ENCODE measurements at regions not wholly inside any gene's neighbourhood (a gene's known extent, or its start where the extent isn't known, plus 50 kb on each side); places are given as distances from the start of the nearest gene placed in this dataset.

- H3K4me3 ChIP-seq (ENCODE audit: low read depth, low read length), result no peak overlapping the region
- TF ChIP-seq CTCF (IDR thresholded peaks at IDR 0.05; ENCODE audit: low read depth, low read length), result no peak
Measured at GRCh38 chr16:51057969-51058337, 93.1 kb downstream of the SALL1 start.

GRCh38 chr16:51057102-51057793 lies 93.8 kb downstream of the SALL1 start:
- no peak overlapping the region for H3K4me3 ChIP-seq (ENCODE audit: low read depth, low read length)
- TF ChIP-seq CTCF (IDR thresholded peaks at IDR 0.05; ENCODE audit: low read depth, low read length), result no peak

DNA sequence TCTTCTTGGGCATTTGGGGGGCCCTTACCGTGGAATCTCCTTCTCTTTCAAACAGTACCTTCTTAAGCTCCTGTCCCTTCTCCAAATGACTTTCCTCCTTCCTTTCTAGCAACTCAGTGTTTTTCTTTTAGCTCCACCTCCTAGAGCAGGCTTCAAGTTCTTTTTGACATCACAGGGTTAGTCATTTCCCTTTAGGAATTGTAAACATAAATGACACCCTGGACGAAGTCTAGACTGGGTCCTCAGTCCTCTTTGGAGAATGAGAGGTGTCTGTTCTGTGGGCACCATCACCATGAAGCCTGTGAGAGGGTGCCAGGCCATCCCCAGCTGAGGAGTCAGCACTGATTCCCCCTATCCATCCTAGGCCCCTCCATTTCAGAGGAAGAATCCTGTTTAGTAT lies 94.7 kb downstream of the SALL1 start:
- TF ChIP-seq CTCF (IDR thresholded peaks at IDR 0.05; ENCODE audit: low read depth, low read length), result no peak

GRCh38 chr16:51055434-51055833 lies 95.6 kb downstream of the SALL1 start:
- no peak for TF ChIP-seq CTCF (IDR thresholded peaks at IDR 0.05; ENCODE audit: low read depth, low read length)
- H3K4me3 ChIP-seq (ENCODE audit: low read depth, low read length), result no peak overlapping the region

More for the DNA sequence above, 94.7 kb downstream of the SALL1 start:
- H3K4me3 ChIP-seq (ENCODE audit: low read depth, low read length), result no peak overlapping the region

GRCh38 chr16:51053775-51054174 lies 97.3 kb downstream of the SALL1 start:
- H3K4me3 ChIP-seq (ENCODE audit: low read depth, low read length), result no peak overlapping the region
- no peak for TF ChIP-seq CTCF (IDR thresholded peaks at IDR 0.05; ENCODE audit: low read depth, low read length)

DNA sequence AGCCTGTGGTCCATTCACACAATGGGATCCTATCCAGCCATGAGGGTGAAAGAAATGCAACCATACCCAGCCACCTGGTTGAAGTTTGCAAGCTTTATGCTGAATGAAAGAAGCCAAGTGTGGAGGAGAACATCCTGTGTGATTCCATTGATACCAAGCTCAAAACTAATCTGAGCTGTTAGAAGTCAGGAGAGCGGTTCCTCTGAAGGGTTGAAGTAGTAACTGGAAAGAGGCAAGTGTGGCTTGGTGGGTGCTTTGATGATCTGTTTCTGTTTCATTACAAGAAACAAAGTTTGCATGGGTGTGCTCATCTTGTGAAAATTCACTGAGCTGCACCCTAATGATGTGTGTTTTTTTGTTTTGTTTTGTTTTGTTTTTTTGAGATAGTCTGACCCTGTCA lies 99.4 kb downstream of the SALL1 start:
- no peak overlapping the region for H3K4me3 ChIP-seq (ENCODE audit: low read depth, low read length)
- TF ChIP-seq CTCF (IDR thresholded peaks at IDR 0.05; ENCODE audit: low read depth, low read length), result no peak

- no peak overlapping the region for H3K4me3 ChIP-seq (ENCODE audit: low read depth, low read length)
- no peak for TF ChIP-seq CTCF (IDR thresholded peaks at IDR 0.05; ENCODE audit: low read depth, low read length)
Measured at GRCh38 chr16:51050377-51050706, 100.7 kb downstream of the SALL1 start.

Data from WI38 (cell line).